Glutamatergic neuron (in vitro differentiated cells): ENCODE measurements at regions not wholly inside any gene's neighbourhood (a gene's known extent, or its start where the extent isn't known, plus 50 kb on each side); places are given as distances from the start of the nearest gene placed in this dataset.

ENCODE experiments used
- DNase-seq: peaks from one replicate; pipeline ENCODE4 v3.0.0; 2022
- H3K27ac Mint-ChIP-seq: one replicate; pipeline ENCODE4 v1.8.0; 2020; ENCODE audit warnings: mild to moderate bottlenecking, mixed read lengths, inconsistent platforms; ENCODE audit not compliant: unreplicated experiment
- H3K27me3 Mint-ChIP-seq: one replicate; pipeline ENCODE4 v1.8.0; 2020; ENCODE audit warnings: mild to moderate bottlenecking, moderate library complexity, mixed read lengths, inconsistent platforms; ENCODE audit not compliant: unreplicated experiment
- H3K36me3 Mint-ChIP-seq: one replicate; pipeline ENCODE4 v1.8.0; 2020; ENCODE audit warnings: mild to moderate bottlenecking, mixed read lengths, inconsistent platforms; ENCODE audit not compliant: unreplicated experiment
- H3K4me1 Mint-ChIP-seq: one replicate; pipeline ENCODE4 v1.8.0; 2020; ENCODE audit warnings: mild to moderate bottlenecking, low read depth, mixed read lengths, inconsistent platforms; ENCODE audit not compliant: unreplicated experiment
- H3K4me3 Mint-ChIP-seq: one replicate; pipeline ENCODE4 v1.8.0; 2020; ENCODE audit warnings: mild to moderate bottlenecking, mixed read lengths, inconsistent platforms; ENCODE audit not compliant: unreplicated experiment
- H3K9me3 Mint-ChIP-seq: one replicate; pipeline ENCODE4 v1.8.0; 2020; ENCODE audit warnings: mild to moderate bottlenecking, moderate library complexity, mixed read lengths, inconsistent platforms; ENCODE audit not compliant: unreplicated experiment
- CTCF ChIP-seq: fragments of 200-600 bp; sonication (generic); IDR thresholded peaks from one replicate; pipeline ENCODE4 v1.5.0; 2021; ENCODE audit not compliant: partially characterized antibody, unreplicated experiment

GRCh38 chr16:13313351-13313750, 412.0 kb downstream of the SHISA9 start:
- Mint-ChIP-seq H3K27me3 (peaks cover 2% of the 10 kb centered on the region), H3K9me3 (no peaks in the 10 kb centered on the region), H3K36me3 (no peaks in the 10 kb centered on the region), H3K4me3 (no peak overlapping the region), H3K27ac (no peak overlapping the region), H3K4me1 (no peaks in the 10 kb centered on the region)
- DNase-seq, result no peak
- TF ChIP-seq CTCF, result no peak

GRCh38 chr16:13314633-13315032, 413.2 kb downstream of the SHISA9 start:
- Mint-ChIP-seq H3K4me1 (no peaks in the 10 kb centered on the region), H3K4me3 (no peak overlapping the region), H3K9me3 (no peaks in the 10 kb centered on the region), H3K36me3 (no peaks in the 10 kb centered on the region), H3K27me3 (peaks cover 2% of the 10 kb centered on the region), H3K27ac (no peak overlapping the region)
- no peak for DNase-seq
- no peak for TF ChIP-seq CTCF

GRCh38 chr16:13315642-13316427, 414.4 kb downstream of the SHISA9 start:
- DNase-seq, result no peak
- no peak overlapping the region for H3K4me3 Mint-ChIP-seq
- no peaks in the 10 kb centered on the region for H3K9me3 Mint-ChIP-seq
- H3K4me1 Mint-ChIP-seq, result no peaks in the 10 kb centered on the region
- H3K27ac Mint-ChIP-seq, result no peak overlapping the region
- no peaks in the 10 kb centered on the region for H3K36me3 Mint-ChIP-seq
- H3K27me3 Mint-ChIP-seq, result peaks cover 2% of the 10 kb centered on the region
- no peak for TF ChIP-seq CTCF

GRCh38 chr16:13322336-13322735, 420.9 kb downstream of the SHISA9 start:
- no peak for DNase-seq
- Mint-ChIP-seq H3K4me3 (no peak overlapping the region), H3K27me3 (peaks cover 2% of the 10 kb centered on the region), H3K36me3 (no peaks in the 10 kb centered on the region), H3K9me3 (no peaks in the 10 kb centered on the region), H3K27ac (no peak overlapping the region), H3K4me1 (peaks cover 2% of the 10 kb centered on the region)
- no peak for TF ChIP-seq CTCF

GRCh38 chr16:13324851-13325250, 423.5 kb downstream of the SHISA9 start:
- H3K4me1 Mint-ChIP-seq, result peaks cover 2% of the 10 kb centered on the region
- no peak for TF ChIP-seq CTCF
- H3K4me3 Mint-ChIP-seq, result no peak overlapping the region
- no peak overlapping the region for H3K27ac Mint-ChIP-seq
- H3K36me3 Mint-ChIP-seq, result no peaks in the 10 kb centered on the region
- H3K9me3 Mint-ChIP-seq, result no peaks in the 10 kb centered on the region
- DNase-seq, result no peak
- H3K27me3 Mint-ChIP-seq, result no peaks in the 10 kb centered on the region
